Jurkat, Clone E6-1 (cell line): ENCODE measurements at regions not wholly inside any gene's neighbourhood (a gene's known extent, or its start where the extent isn't known, plus 50 kb on each side); places are given as distances from the start of the nearest gene placed in this dataset.

Source experiments
- DNase-seq: peaks from one replicate; pipeline ENCODE4 v3.0.0-alpha.2; 2011; ENCODE audit warnings: low read depth, low spot score
- H3K4me3 ChIP-seq: 2 replicates; pipeline ENCODE4 v1.5.1; 2011; ENCODE audit warnings: mild to moderate bottlenecking, low read length, control low read depth, moderate library complexity

- no peak for DNase-seq
- no peak overlapping the region for H3K4me3 ChIP-seq
These were observed 370.6 kb upstream of the IRX4 start for GRCh38 chr5:2253040-2253975.

GRCh38 chr5:2251751-2252150 is 369.0 kb upstream of the IRX4 start:
- no peak overlapping the region for H3K4me3 ChIP-seq
- DNase-seq: no peak

- no peak overlapping the region for H3K4me3 ChIP-seq
- no peak for DNase-seq
These were observed 368.6 kb upstream of the IRX4 start for GRCh38 chr5:2251298-2251697.

GRCh38 chr5:2250365-2250950 is 367.7 kb upstream of the IRX4 start:
- no peak overlapping the region for H3K4me3 ChIP-seq
- DNase-seq: no peak

- no peak for DNase-seq
- H3K4me3 ChIP-seq: no peak overlapping the region
These were observed 366.7 kb upstream of the IRX4 start for GRCh38 chr5:2249442-2249841.

- DNase-seq: no peak
- no peak overlapping the region for H3K4me3 ChIP-seq
These were observed 366.3 kb upstream of the IRX4 start for GRCh38 chr5:2249026-2249425.

- DNase-seq: no peak
- no peak overlapping the region for H3K4me3 ChIP-seq
These were observed 359.8 kb upstream of the IRX4 start for GRCh38 chr5:2242539-2242938.

- DNase-seq: no peak
- no peak overlapping the region for H3K4me3 ChIP-seq
These were observed 359.1 kb upstream of the IRX4 start for GRCh38 chr5:2241842-2242241.

GRCh38 chr5:2240118-2240904 is 357.6 kb upstream of the IRX4 start:
- DNase-seq: no peak
- H3K4me3 ChIP-seq: no peak overlapping the region

GRCh38 chr5:2239201-2239910 is 356.6 kb upstream of the IRX4 start:
- no peak for DNase-seq
- no peak overlapping the region for H3K4me3 ChIP-seq

- no peak for DNase-seq
- H3K4me3 ChIP-seq: no peak overlapping the region
These were observed 356.0 kb upstream of the IRX4 start for GRCh38 chr5:2238732-2239131.

- no peak overlapping the region for H3K4me3 ChIP-seq
- no peak for DNase-seq
These were observed 344.7 kb upstream of the IRX4 start for GRCh38 chr5:2227433-2227832.

- DNase-seq: no peak
These were observed 342.0 kb upstream of the IRX4 start for GRCh38 chr5:2224689-2225088.

GRCh38 chr5:2223303-2223702 is 340.6 kb upstream of the IRX4 start:
- DNase-seq: no peak
- no peak overlapping the region for H3K4me3 ChIP-seq

More at GRCh38 chr5:2224689-2225088, 342.0 kb upstream of the IRX4 start:
- no peak overlapping the region for H3K4me3 ChIP-seq

- no peak for DNase-seq
These were observed 339.7 kb upstream of the IRX4 start for GRCh38 chr5:2222246-2222992.

GRCh38 chr5:2221450-2221849 is 338.7 kb upstream of the IRX4 start:
- DNase-seq: no peak
- no peak overlapping the region for H3K4me3 ChIP-seq

More at GRCh38 chr5:2222246-2222992, 339.7 kb upstream of the IRX4 start:
- H3K4me3 ChIP-seq: no peak overlapping the region

GRCh38 chr5:2220741-2221140 is 338.0 kb upstream of the IRX4 start:
- H3K4me3 ChIP-seq: no peak overlapping the region
- DNase-seq: no peak

- H3K4me3 ChIP-seq: no peak overlapping the region
- DNase-seq: no peak
These were observed 336.5 kb upstream of the IRX4 start for GRCh38 chr5:2219149-2219776.
